OCI-LY7 (cell line): ENCODE measurements at regions not wholly inside any gene's neighbourhood (a gene's known extent, or its start where the extent isn't known, plus 50 kb on each side); places are given as distances from the start of the nearest gene placed in this dataset.

Source experiments
- EZH2phosphoT487 ChIP-seq: fragments of 200-600 bp; sonication (generic); IDR thresholded peaks from 2 replicates; pipeline ENCODE4 v1.6.1; 2018; ENCODE audit warnings: low read depth, borderline replicate concordance, mild to moderate bottlenecking, mixed run types, antibody characterized with exemption, low read length, moderate library complexity, mixed read lengths
- TF ChIP-seq, protein P1 (sequence below): fragments of 200-600 bp; sonication (generic); conservative IDR thresholded peaks from 2 replicates; pipeline ENCODE4 v1.5.1; 2014; ENCODE audit warnings: mild to moderate bottlenecking, antibody characterized with exemption, low read length, moderate library complexity, mixed read lengths

DNA sequence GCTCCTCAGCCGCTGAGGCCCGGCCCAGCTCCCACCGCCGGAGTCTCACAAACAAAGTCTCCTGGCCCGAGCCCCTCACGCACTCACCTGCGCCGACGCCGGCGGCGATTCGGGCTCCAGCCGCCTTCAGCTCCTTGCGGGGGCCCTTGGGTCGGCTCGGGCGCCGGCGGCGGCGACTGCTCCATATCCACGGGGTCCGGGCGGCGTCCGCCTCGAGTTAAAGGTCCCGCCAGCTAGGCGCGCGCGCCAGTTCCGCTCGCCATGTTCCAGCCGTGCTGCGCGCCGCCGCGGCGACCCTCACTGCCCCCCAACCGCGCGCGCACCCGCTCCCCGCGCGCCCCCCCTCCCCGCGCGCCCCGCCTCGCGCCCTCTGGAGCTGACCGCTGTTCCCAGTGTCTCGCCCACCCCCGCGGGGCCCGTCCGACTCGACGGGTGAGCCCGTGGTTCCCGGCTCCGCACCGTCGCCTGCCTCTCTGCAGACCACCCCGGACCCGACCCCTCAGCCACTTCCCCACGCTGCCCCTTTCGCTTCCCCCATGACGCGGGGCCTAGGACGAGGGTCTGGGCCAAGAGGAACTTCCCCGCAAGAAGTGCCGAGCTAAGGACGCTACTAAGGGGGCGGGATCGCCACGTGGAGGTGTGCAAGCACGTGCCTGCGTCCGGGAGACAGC lies 396.1 kb downstream of the ZNF33B start:
- no peak for TF ChIP-seq EZH2phosphoT487
- TF ChIP-seq, protein P1, sequence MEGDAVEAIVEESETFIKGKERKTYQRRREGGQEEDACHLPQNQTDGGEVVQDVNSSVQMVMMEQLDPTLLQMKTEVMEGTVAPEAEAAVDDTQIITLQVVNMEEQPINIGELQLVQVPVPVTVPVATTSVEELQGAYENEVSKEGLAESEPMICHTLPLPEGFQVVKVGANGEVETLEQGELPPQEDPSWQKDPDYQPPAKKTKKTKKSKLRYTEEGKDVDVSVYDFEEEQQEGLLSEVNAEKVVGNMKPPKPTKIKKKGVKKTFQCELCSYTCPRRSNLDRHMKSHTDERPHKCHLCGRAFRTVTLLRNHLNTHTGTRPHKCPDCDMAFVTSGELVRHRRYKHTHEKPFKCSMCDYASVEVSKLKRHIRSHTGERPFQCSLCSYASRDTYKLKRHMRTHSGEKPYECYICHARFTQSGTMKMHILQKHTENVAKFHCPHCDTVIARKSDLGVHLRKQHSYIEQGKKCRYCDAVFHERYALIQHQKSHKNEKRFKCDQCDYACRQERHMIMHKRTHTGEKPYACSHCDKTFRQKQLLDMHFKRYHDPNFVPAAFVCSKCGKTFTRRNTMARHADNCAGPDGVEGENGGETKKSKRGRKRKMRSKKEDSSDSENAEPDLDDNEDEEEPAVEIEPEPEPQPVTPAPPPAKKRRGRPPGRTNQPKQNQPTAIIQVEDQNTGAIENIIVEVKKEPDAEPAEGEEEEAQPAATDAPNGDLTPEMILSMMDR = no peak
